CD4-positive, alpha-beta memory T cell (primary cell): ENCODE measurements at regions not wholly inside any gene's neighbourhood (a gene's known extent, or its start where the extent isn't known, plus 50 kb on each side); places are given as distances from the start of the nearest gene placed in this dataset.

Experiments used
- CTCF ChIA-PET: fragments of 350-600 bp; sonication (Branson Sonifier 250); formaldehyde crosslinking; loops from one replicate; lab custom pipeline; 2021; ENCODE audit warnings: inconsistent platforms; ENCODE audit not compliant: partially characterized antibody; lab: Charles Lee
- POLR2A ChIA-PET: fragments of 350-600 bp; sonication (Branson Sonifier 250); formaldehyde crosslinking; loops from one replicate; lab custom pipeline; 2021; ENCODE audit not compliant: partially characterized antibody; lab: Charles Lee
- DNase-seq, 5 donors: peaks; one replicate each; pipeline versions ENCODE4 v3.0.0 to v3.0.0-alpha.2; 2020 to 2022; ENCODE audit warnings: mixed read lengths in 1 of 5
- H3K27ac ChIP-seq: one replicate; pipeline ENCODE4 v1.7.0; 2013; ENCODE audit warnings: low read depth, low read length
- H3K27me3 ChIP-seq: 2 replicates; pipeline ENCODE4 v1.7.0; 2013; ENCODE audit warnings: mild to moderate bottlenecking, low read length, moderate library complexity; ENCODE audit not compliant: insufficient read depth
- H3K36me3 ChIP-seq: 2 replicates; pipeline ENCODE4 v1.7.0; 2013; ENCODE audit warnings: mild to moderate bottlenecking, low read length, moderate library complexity; ENCODE audit not compliant: insufficient read depth
- H3K4me1 ChIP-seq: 2 replicates; pipeline ENCODE4 v1.7.0; 2013; ENCODE audit warnings: mild to moderate bottlenecking, low read length, moderate library complexity; ENCODE audit not compliant: insufficient read depth
- H3K4me3 ChIP-seq, 2 donors: one replicate each; pipeline ENCODE4 v1.7.0; 2013; ENCODE audit warnings: low read length in 2 of 2, mild to moderate bottlenecking in 1 of 2
- H3K9me3 ChIP-seq, 2 donors: one replicate each; pipeline ENCODE4 v1.7.0; 2013; ENCODE audit warnings: low read length in 2 of 2, control low read depth in 1 of 2; ENCODE audit not compliant: control insufficient read depth in 1 of 2
- H3K27ac Mint-ChIP-seq, 7 donors: one replicate each; pipeline ENCODE4 v1.8.0; 2020 to 2021; ENCODE audit warnings: mixed read lengths in 7 of 7, mild to moderate bottlenecking in 6 of 7, inconsistent platforms in 3 of 7, moderate library complexity in 3 of 7
- H3K27me3 Mint-ChIP-seq, 2 donors: one replicate each; pipeline ENCODE4 v1.8.0; 2020 to 2021; ENCODE audit warnings: mixed read lengths in 2 of 2
- H3K36me3 Mint-ChIP-seq, 2 donors: one replicate each; pipeline ENCODE4 v1.8.0; 2020 to 2021; ENCODE audit warnings: mixed read lengths in 2 of 2, inconsistent platforms in 1 of 2, mild to moderate bottlenecking in 1 of 2
- H3K4me1 Mint-ChIP-seq, 4 donors: one replicate each; pipeline ENCODE4 v1.8.0; 2020 to 2021; ENCODE audit warnings: mixed read lengths in 4 of 4, mild to moderate bottlenecking in 1 of 4
- H3K4me3 Mint-ChIP-seq, 8 donors: one replicate each; pipeline ENCODE4 v1.8.0; 2020 to 2021; ENCODE audit warnings: mixed read lengths in 8 of 8, mild to moderate bottlenecking in 7 of 8, moderate library complexity in 6 of 8, inconsistent platforms in 3 of 8
- H3K9me3 Mint-ChIP-seq, 8 donors: one replicate each; pipeline ENCODE4 v1.8.0; 2020 to 2021; ENCODE audit warnings: mixed read lengths in 8 of 8, mild to moderate bottlenecking in 5 of 8, inconsistent platforms in 3 of 8, moderate library complexity in 1 of 8
- intact Hi-C: fragments of 100-400 bp; cut with micrococcal nuclease; formaldehyde crosslinking; loops from one replicate; pipeline ENCODE4 v1.15.1; 2023

DNA sequence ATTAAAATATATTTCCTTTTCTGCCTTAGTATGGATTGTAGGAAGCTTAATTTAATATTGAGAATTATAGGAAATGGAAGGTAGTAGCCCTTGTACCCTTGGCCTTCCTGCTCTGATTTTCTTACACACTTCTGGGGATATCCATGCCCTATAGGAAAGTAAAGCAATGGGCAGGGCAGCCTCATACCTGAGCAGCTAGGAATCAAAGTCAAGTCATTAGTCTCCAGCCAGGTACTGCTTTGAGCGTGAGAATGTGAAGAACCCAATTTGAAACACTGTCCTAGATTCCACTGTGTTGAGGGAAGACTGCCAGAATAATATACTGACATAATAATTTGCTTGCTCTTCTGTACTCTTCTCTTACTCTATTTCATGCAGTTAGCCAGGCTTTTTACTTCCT lies 51.0 kb upstream of the L3MBTL3 start:
- H3K4me1 ChIP-seq = no peaks in the 10 kb centered on the region
- peaks cover 6% of the 10 kb centered on the region for H3K27me3 ChIP-seq
- ChIA-PET POLR2A (no interaction called here), CTCF (interaction anchor here (1.1 to 1.2 kb wide), 2 partner anchors 10 to 468 kb away, joined by 3 to 4 read pairs; no protein-coding TSS in a partner anchor)
- no peak for DNase-seq
- Mint-ChIP-seq H3K36me3 (no peaks in the 10 kb centered on the region), H3K27ac (no peak overlapping the region), H3K9me3 (peaks cover 0 to 5% (median 0%) of the 10 kb centered on the region in 8 donors), H3K27me3 (peaks cover 5 to 16% of the 10 kb centered on the region in 2 donors), H3K4me3 (no peak overlapping the region), H3K4me1 (no peaks in the 10 kb centered on the region)
- H3K4me3 ChIP-seq = no peak overlapping the region
- no peaks in the 10 kb centered on the region for H3K36me3 ChIP-seq
- H3K9me3 ChIP-seq = no peaks in the 10 kb centered on the region
- intact Hi-C loops = no loop called here
- H3K27ac ChIP-seq = no peak overlapping the region

- no peak overlapping the region for H3K4me3 Mint-ChIP-seq
- H3K9me3 Mint-ChIP-seq = peaks cover 0 to 5% (median 0%) of the 10 kb centered on the region in 8 donors
- no peaks in the 10 kb centered on the region for H3K36me3 ChIP-seq
- intact Hi-C loops = no loop called here
- no peak for DNase-seq
- H3K4me1 ChIP-seq = no peaks in the 10 kb centered on the region
- H3K36me3 Mint-ChIP-seq = no peaks in the 10 kb centered on the region
- no peak overlapping the region for H3K27ac Mint-ChIP-seq
- H3K27ac ChIP-seq = no peak overlapping the region
- no peak overlapping the region for H3K4me3 ChIP-seq
- CTCF ChIA-PET = interaction anchor here (1.2 kb wide), 1 partner anchor 467 kb away, joined by 3 read pairs; no protein-coding TSS in a partner anchor
- no peaks in the 10 kb centered on the region for H3K9me3 ChIP-seq
- H3K27me3 ChIP-seq = peaks cover 6% of the 10 kb centered on the region
- H3K4me1 Mint-ChIP-seq = no peaks in the 10 kb centered on the region
- POLR2A ChIA-PET = no interaction called here
- H3K27me3 Mint-ChIP-seq = peaks cover 5 to 15% of the 10 kb centered on the region in 2 donors
These were observed 52.3 kb upstream of the L3MBTL3 start for GRCh38 chr6:129966125-129966524.

- Mint-ChIP-seq H3K4me3 (no peak overlapping the region), H3K9me3 (peaks cover 0 to 5% (median 0%) of the 10 kb centered on the region in 8 donors), H3K27ac (no peak overlapping the region), H3K27me3 (peaks cover 1 to 10% of the 10 kb centered on the region in 2 donors), H3K36me3 (no peaks in the 10 kb centered on the region), H3K4me1 (no peaks in the 10 kb centered on the region)
- Histone ChIP-seq H3K36me3 (no peaks in the 10 kb centered on the region), H3K4me3 (no peak overlapping the region), H3K4me1 (no peaks in the 10 kb centered on the region), H3K27me3 (peaks cover 6% of the 10 kb centered on the region), H3K9me3 (no peaks in the 10 kb centered on the region), H3K27ac (no peak overlapping the region)
- ChIA-PET CTCF (no interaction called here), POLR2A (no interaction called here)
- intact Hi-C loops = no loop called here
- DNase-seq = no peak
These were observed 53.3 kb upstream of the L3MBTL3 start for GRCh38 chr6:129965096-129965495.

DNA sequence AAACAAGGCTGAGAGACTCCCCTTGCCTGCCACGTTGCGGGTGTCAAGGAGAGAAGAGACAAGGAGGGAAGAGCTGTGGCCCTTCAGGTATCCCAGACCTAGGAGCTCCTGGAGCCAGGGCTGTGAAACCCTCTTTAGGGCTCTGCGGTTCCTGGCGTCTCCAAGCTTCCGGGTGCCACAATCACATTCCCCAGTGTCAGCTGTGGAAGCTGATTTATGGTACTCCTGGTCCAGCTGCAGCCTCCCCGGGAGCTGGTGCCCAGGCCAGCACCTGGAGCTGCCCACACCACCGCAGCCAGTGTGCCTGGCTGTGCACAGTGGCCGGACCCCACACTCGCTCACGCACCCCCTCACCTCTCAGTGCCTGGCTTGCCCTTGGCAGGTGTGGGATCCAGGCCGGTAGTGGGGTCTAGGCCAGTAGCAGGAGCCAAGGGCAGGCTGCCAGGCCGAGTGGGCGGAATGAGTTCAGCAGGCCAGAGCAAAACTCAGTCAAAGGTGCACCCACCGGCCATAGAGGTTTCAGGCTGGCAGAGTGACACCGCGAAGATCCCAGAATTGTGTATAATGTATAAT lies 58.9 kb upstream of the L3MBTL3 start:
- no peak overlapping the region for H3K27ac ChIP-seq
- H3K4me3 Mint-ChIP-seq = no peak overlapping the region
- H3K27me3 Mint-ChIP-seq = peaks cover 0 to 4% of the 10 kb centered on the region in 2 donors
- no peak overlapping the region for H3K27ac Mint-ChIP-seq
- no peaks in the 10 kb centered on the region for H3K4me1 Mint-ChIP-seq
- intact Hi-C loops = no loop called here
- no peaks in the 10 kb centered on the region for H3K36me3 ChIP-seq
- DNase-seq = no peak
- CTCF ChIA-PET = interaction anchor here (0.7 kb wide), 1 partner anchor 9 kb away, joined by 3 read pairs; no protein-coding TSS in a partner anchor
- H3K9me3 ChIP-seq = no peaks in the 10 kb centered on the region
- H3K9me3 Mint-ChIP-seq = peaks cover 0 to 3% (median 0%) of the 10 kb centered on the region in 8 donors
- H3K4me3 ChIP-seq = no peak overlapping the region
- no peaks in the 10 kb centered on the region for H3K27me3 ChIP-seq
- H3K4me1 ChIP-seq = no peaks in the 10 kb centered on the region
- H3K36me3 Mint-ChIP-seq = no peaks in the 10 kb centered on the region
- POLR2A ChIA-PET = interaction anchor here (0.6 kb wide), 1 partner anchor 30 kb away, joined by 4 read pairs; no protein-coding TSS in a partner anchor

DNA sequence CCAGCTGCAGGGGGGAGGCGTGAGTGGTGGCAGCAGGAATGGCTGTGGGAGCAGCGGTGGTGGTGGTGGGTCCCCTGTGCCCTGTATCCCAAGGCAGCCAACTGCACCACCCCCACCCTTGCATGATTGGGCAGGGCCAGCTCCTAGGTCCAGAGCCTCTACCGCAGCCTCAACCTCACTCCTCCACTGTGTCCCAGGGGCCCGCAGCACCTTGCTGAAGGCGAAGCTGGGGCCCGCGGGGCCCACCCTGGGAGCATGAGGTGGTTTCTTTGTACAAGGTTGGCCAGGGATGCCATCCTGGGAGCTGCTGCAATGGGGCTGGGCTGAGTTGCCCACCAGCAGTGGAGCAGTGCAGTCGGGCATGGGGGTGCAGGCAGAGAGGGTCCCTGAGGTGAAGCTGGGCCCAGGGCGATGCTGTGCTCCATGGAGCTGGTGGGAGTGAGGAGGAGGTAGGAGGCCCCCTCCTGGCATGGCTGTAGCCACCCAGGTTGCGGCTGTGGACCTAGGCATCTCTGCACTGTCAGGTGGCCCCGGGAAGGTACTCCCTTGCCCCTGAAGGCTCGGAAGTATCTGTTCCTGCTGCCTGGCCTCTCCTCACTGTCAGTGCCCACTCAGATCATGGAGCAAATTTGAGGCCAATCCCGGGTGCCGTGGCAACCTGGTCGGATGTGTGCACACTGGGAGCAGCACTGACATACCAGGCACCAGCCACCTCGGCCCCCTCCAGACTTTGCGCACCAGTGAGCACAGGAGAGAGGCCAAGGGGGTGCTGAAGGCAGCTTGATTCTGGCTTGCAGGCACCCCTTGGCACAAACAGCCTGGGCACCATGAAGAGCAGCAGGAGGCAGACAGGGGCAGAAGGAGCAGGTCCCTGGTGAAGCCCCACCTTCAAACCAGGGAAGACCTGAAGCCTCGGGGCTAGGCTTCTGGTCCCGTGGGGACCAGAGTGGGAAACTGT lies 60.2 kb upstream of the L3MBTL3 start:
- POLR2A ChIA-PET = no interaction called here
- H3K27ac Mint-ChIP-seq = no peak overlapping the region
- DNase-seq = no peak
- Histone ChIP-seq H3K27me3 (no peaks in the 10 kb centered on the region), H3K36me3 (no peaks in the 10 kb centered on the region), H3K4me1 (no peaks in the 10 kb centered on the region), H3K4me3 (no peak overlapping the region), H3K9me3 (no peaks in the 10 kb centered on the region), H3K27ac (no peak overlapping the region)
- intact Hi-C loops = no loop called here
- CTCF ChIA-PET = interaction anchor here (0.7 kb wide), 1 partner anchor 9 kb away, joined by 4 read pairs; no protein-coding TSS in a partner anchor
- H3K27me3 Mint-ChIP-seq = peaks cover 0 to under 1% of the 10 kb centered on the region in 2 donors
- H3K4me1 Mint-ChIP-seq = no peaks in the 10 kb centered on the region
- no peaks in the 10 kb centered on the region for H3K9me3 Mint-ChIP-seq
- H3K4me3 Mint-ChIP-seq = no peak overlapping the region
- H3K36me3 Mint-ChIP-seq = no peaks in the 10 kb centered on the region

DNA sequence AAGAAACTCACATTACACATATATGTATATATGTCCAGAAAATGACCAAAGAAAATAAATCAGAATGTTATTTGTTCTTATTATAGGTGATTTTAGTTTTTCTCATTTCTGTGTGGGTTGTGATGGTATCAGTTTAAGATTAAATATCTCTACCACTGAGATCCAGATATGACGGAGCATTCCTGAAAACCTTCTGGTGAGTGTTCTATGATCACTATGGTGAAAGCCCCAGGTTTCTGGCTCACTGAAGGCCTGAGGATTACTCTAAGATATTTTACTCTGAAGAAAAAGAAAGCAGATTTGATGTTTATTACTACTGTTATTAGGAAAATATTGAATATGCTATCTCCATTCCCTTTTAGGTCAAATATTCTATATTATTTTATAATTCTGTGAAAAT lies 62.8 kb upstream of the L3MBTL3 start:
- POLR2A ChIA-PET = no interaction called here
- Histone ChIP-seq H3K27me3 (no peaks in the 10 kb centered on the region), H3K9me3 (no peaks in the 10 kb centered on the region), H3K4me3 (no peak overlapping the region), H3K27ac (no peak overlapping the region), H3K4me1 (no peaks in the 10 kb centered on the region), H3K36me3 (no peaks in the 10 kb centered on the region)
- Mint-ChIP-seq H3K4me1 (no peaks in the 10 kb centered on the region), H3K36me3 (no peaks in the 10 kb centered on the region), H3K4me3 (no peak overlapping the region), H3K27me3 (peaks cover 3% of the 10 kb centered on the region in 2 donors), H3K9me3 (no peaks in the 10 kb centered on the region), H3K27ac (no peak overlapping the region)
- CTCF ChIA-PET = no interaction called here
- intact Hi-C loops = no loop called here
- no peak for DNase-seq

GRCh38 chr6:129954749-129955431 lies 63.5 kb upstream of the L3MBTL3 start:
- H3K4me1 Mint-ChIP-seq = no peaks in the 10 kb centered on the region
- Histone ChIP-seq H3K27ac (no peak overlapping the region), H3K4me1 (no peaks in the 10 kb centered on the region), H3K27me3 (no peaks in the 10 kb centered on the region), H3K4me3 (no peak overlapping the region), H3K36me3 (no peaks in the 10 kb centered on the region), H3K9me3 (no peaks in the 10 kb centered on the region)
- no peak overlapping the region for H3K4me3 Mint-ChIP-seq
- H3K27ac Mint-ChIP-seq = peak overlapping the region in 1 of 7 donors; percentile 27
- no peaks in the 10 kb centered on the region for H3K9me3 Mint-ChIP-seq
- intact Hi-C loops = no loop called here
- ChIA-PET POLR2A (no interaction called here), CTCF (no interaction called here)
- H3K36me3 Mint-ChIP-seq = no peaks in the 10 kb centered on the region
- peaks cover 3% of the 10 kb centered on the region in 2 donors for H3K27me3 Mint-ChIP-seq
- DNase-seq = no peak
